A549 (cell line): ENCODE measurements at regions not wholly inside any gene's neighbourhood (a gene's known extent, or its start where the extent isn't known, plus 50 kb on each side); places are given as distances from the start of the nearest gene placed in this dataset.
A peak's percentile ranks its signal among the peaks of the same experiment; 100 is the strongest.

ENCODE experiments used
- ATAC-seq, 2 experiments: fragments of 200-7000 bp in 1 of 2; fragments of >200 bp in 1 of 2; cut with Nextera tagmentation in 1 of 2; cut with Tn5 transposase in 1 of 2; 3 replicates each; pipeline versions ENCODE4 v1.8.0 to v1.9.1; 2018 to 2020; ENCODE audit warnings: mild to moderate bottlenecking in 1 of 2, moderate library complexity in 1 of 2
- CTCF ChIA-PET: fragments of 300-600 bp; sonication (Branson Sonifier 250); formaldehyde crosslinking; extraction: SDS; loops from one replicate; lab custom pipeline; 2021; ENCODE audit warnings: antibody characterized with exemption, inconsistent platforms; lab: Yijun Ruan, JAX
- POLR2A ChIA-PET: fragments of 350-600 bp; formaldehyde crosslinking; extraction: SDS; loops from one replicate; lab custom pipeline; 2021; ENCODE audit warnings: antibody characterized with exemption, inconsistent platforms; lab: Yijun Ruan, JAX
- DNase-seq, 2 experiments: peaks; one replicate each; pipeline versions ENCODE4 v3.0.0 to v3.0.0-alpha.2; 2011 to 2016; ENCODE audit warnings: low read depth in 1 of 2, low spot score in 1 of 2
- FAIRE-seq: peaks from 2 replicates; lab custom pipeline; 2011; peaks lifted over from hg19 to GRCh38; lab: Jason Lieb, UNC
- H3K27ac ChIP-seq, 2 experiments: fragments of >200 bp; sonication (Bioruptor Twin); formaldehyde crosslinking; 3 replicates each; pipeline ENCODE4 v1.5.1; 2016 to 2017
- H3K4me1 ChIP-seq: fragments of >200 bp; sonication (Bioruptor Twin); formaldehyde crosslinking; 3 replicates; pipeline ENCODE4 v1.6.1; 2016
- H3K4me2 ChIP-seq: fragments of >200 bp; sonication (Bioruptor Twin); formaldehyde crosslinking; 3 replicates; pipeline ENCODE4 v1.6.1; 2016
- H3K4me3 ChIP-seq: fragments of >200 bp; sonication (Bioruptor Twin); formaldehyde crosslinking; 3 replicates; pipeline ENCODE4 v1.5.1; 2016
- H3K9me3 ChIP-seq: fragments of >200 bp; sonication (Bioruptor Twin); formaldehyde crosslinking; 3 replicates; pipeline ENCODE4 v1.6.1; 2016
- BHLHE40 ChIP-seq: IDR thresholded peaks from 2 replicates; pipeline ENCODE4 v1.6.1; 2012; ENCODE audit warnings: low read depth, low read length, inconsistent platforms
- CHD4 ChIP-seq: fragments of 200-600 bp; sonication (generic); IDR thresholded peaks from 2 replicates; pipeline ENCODE4 v1.6.1; 2016; ENCODE audit warnings: antibody characterized with exemption, mild to moderate bottlenecking, borderline replicate concordance
- FOXS1 ChIP-seq: fragments of 250-450 bp; sonication (Bioruptor Pico); IDR thresholded peaks from 2 replicates; pipeline ENCODE4 v1.5.0; 2020; ENCODE audit warnings: mild to moderate bottlenecking, moderate library complexity
- HMGXB4 ChIP-seq: fragments of 250-450 bp; sonication (Bioruptor Pico); IDR thresholded peaks from 2 replicates; pipeline ENCODE4 v1.5.0; 2021; ENCODE audit warnings: mild to moderate bottlenecking, moderate library complexity, borderline replicate concordance
- HOXB13 ChIP-seq: fragments of 250-450 bp; sonication (Bioruptor Pico); IDR thresholded peaks from 2 replicates; pipeline ENCODE4 v1.5.0; 2020; ENCODE audit warnings: low read depth, mild to moderate bottlenecking, moderate library complexity
- KDM1A ChIP-seq: fragments of 200-600 bp; sonication (generic); IDR thresholded peaks from 2 replicates; pipeline ENCODE4 v1.6.1; 2016; ENCODE audit warnings: low read depth, mild to moderate bottlenecking
- KDM5A ChIP-seq: fragments of 200-600 bp; sonication (generic); IDR thresholded peaks from 2 replicates; pipeline ENCODE4 v1.6.1; 2016; ENCODE audit warnings: antibody characterized with exemption, mild to moderate bottlenecking
- MAX ChIP-seq: IDR thresholded peaks from 2 replicates; pipeline ENCODE4 v1.6.1; 2012
- PHF8 ChIP-seq: fragments of 200-600 bp; sonication (generic); IDR thresholded peaks from 2 replicates; pipeline ENCODE4 v1.6.1; 2016; ENCODE audit warnings: low read depth, mild to moderate bottlenecking, antibody characterized with exemption, moderate library complexity, borderline replicate concordance
- POLR2A ChIP-seq: IDR thresholded peaks from 2 replicates; pipeline ENCODE4 v1.6.1; 2012; ENCODE audit warnings: mild to moderate bottlenecking, low read length
- POLR2AphosphoS2 ChIP-seq: conservative IDR thresholded peaks from 2 replicates; pipeline ENCODE4 v1.6.1; 2012; ENCODE audit warnings: low read length, improper control_type of control experiment, inconsistent platforms
- RNF2 ChIP-seq: fragments of 200-600 bp; sonication (generic); IDR thresholded peaks from 2 replicates; pipeline ENCODE4 v1.6.1; 2016; ENCODE audit warnings: low read depth, mild to moderate bottlenecking, antibody characterized with exemption, moderate library complexity, borderline replicate concordance
- TFCP2L1 ChIP-seq: fragments of 250-450 bp; sonication (Bioruptor Pico); IDR thresholded peaks from 2 replicates; pipeline ENCODE4 v1.5.0; 2021; ENCODE audit warnings: mild to moderate bottlenecking
- TP53 ChIP-seq: fragments of 250-450 bp; sonication (Bioruptor Pico); IDR thresholded peaks from 2 replicates; pipeline ENCODE4 v1.5.0; 2021; ENCODE audit warnings: mild to moderate bottlenecking, moderate library complexity
- ZC3H11A ChIP-seq: fragments of 450-650 bp; IDR thresholded peaks from 2 replicates; pipeline ENCODE4 v1.6.1; 2014; ENCODE audit warnings: antibody characterized with exemption, mild to moderate bottlenecking
- ZFP36 ChIP-seq: fragments of 450-650 bp; IDR thresholded peaks from 2 replicates; pipeline ENCODE4 v1.6.1; 2014; ENCODE audit warnings: borderline replicate concordance; ENCODE audit not compliant: partially characterized antibody
- ZSCAN20 ChIP-seq: fragments of 250-450 bp; sonication (Bioruptor Pico); IDR thresholded peaks from 2 replicates; pipeline ENCODE4 v1.8.0; 2022; ENCODE audit warnings: mild to moderate bottlenecking, moderate library complexity
- WGBS: methylation state at CpG from one replicate; pipeline ENCODE4 v1.1.6; 2017; ENCODE audit errors: missing lambda C conversion rate; 5-methylcytosine and 5-hydroxymethylcytosine counted together
- TF ChIP-seq, protein P1 (sequence below): fragments of 450-650 bp; IDR thresholded peaks from 2 replicates; pipeline ENCODE4 v1.6.1; 2014; ENCODE audit warnings: antibody characterized with exemption
- TF ChIP-seq, protein P2 (sequence below): IDR thresholded peaks from 2 replicates; pipeline ENCODE4 v1.6.1; 2012
- TF ChIP-seq, protein P3 (sequence below): fragments of 250-450 bp; sonication (Bioruptor Pico); IDR thresholded peaks from 2 replicates; pipeline ENCODE4 v1.5.0; 2020; ENCODE audit warnings: low read depth, mild to moderate bottlenecking, moderate library complexity
- TF ChIP-seq, protein P4 (sequence below): IDR thresholded peaks from 2 replicates; pipeline ENCODE4 v1.6.1; 2012; ENCODE audit warnings: low read depth, borderline replicate concordance

DNA sequence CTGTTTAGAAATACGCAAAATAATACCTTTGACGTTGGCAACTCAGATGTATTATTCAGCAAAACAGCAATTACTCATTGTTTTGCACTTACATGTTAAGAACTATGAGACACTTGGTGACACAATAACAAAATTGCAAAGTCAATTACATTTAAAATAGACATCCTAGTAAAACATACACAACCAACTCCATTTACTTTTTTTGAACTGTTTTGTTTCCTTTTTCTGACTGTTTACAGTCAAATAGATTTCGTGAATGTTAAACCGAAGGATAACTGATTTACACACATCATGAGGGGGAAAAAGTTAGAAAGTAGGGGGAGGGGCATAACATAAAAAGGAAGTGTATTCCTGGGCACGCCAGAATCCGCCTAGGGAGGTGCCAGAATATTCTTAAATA, 220.1 kb downstream of the MEF2C start:
- no peak for TF ChIP-seq PHF8
- no peak for TF ChIP-seq CHD4
- no peak for TF ChIP-seq HOXB13 (CRISPR knock-in tag)

GRCh38 chr5:88661806-88662207, 221.2 kb downstream of the MEF2C start:
- Histone ChIP-seq H3K4me2 (peak overlapping the region; percentile 81), H3K27ac (no peak overlapping the region), H3K9me3 (no peaks in the 10 kb centered on the region), H3K4me1 (no peaks in the 10 kb centered on the region; the same call in 2 of the 3 replicates), H3K4me3 (no peak overlapping the region)
- ChIA-PET POLR2A (no interaction called here), CTCF (no interaction called here)
- no peak for DNase-seq
- no peak for TF ChIP-seq ZFP36
- TF ChIP-seq FOXS1 (CRISPR knock-in tag), result no peak
- TF ChIP-seq ZC3H11A, result no peak
- TF ChIP-seq, protein P1, sequence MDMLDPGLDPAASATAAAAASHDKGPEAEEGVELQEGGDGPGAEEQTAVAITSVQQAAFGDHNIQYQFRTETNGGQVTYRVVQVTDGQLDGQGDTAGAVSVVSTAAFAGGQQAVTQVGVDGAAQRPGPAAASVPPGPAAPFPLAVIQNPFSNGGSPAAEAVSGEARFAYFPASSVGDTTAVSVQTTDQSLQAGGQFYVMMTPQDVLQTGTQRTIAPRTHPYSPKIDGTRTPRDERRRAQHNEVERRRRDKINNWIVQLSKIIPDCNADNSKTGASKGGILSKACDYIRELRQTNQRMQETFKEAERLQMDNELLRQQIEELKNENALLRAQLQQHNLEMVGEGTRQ, result no peak
- TF ChIP-seq HMGXB4 (CRISPR knock-in tag), result no peak
- TF ChIP-seq, protein P2, sequence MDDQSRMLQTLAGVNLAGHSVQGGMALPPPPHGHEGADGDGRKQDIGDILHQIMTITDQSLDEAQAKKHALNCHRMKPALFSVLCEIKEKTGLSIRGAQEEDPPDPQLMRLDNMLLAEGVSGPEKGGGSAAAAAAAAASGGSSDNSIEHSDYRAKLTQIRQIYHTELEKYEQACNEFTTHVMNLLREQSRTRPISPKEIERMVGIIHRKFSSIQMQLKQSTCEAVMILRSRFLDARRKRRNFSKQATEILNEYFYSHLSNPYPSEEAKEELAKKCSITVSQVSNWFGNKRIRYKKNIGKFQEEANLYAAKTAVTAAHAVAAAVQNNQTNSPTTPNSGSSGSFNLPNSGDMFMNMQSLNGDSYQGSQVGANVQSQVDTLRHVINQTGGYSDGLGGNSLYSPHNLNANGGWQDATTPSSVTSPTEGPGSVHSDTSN, result no peak
- no peak for TF ChIP-seq KDM5A
- TF ChIP-seq RNF2, result no peak
- no peak for TF ChIP-seq TFCP2L1 (CRISPR knock-in tag)
- no peak for TF ChIP-seq TP53
- TF ChIP-seq KDM1A, result no peak
- TF ChIP-seq POLR2AphosphoS2, result no peak
- TF ChIP-seq, all 56 proteins: peak for 0
- ATAC-seq (no peak), FAIRE-seq (no peak)
- WGBS, result 36% methylated on average over 2 of the region's 2 CpGs

More for the DNA sequence above, 220.1 kb downstream of the MEF2C start:
- ChIA-PET POLR2A (no interaction called here), CTCF (no interaction called here)
- no peak for FAIRE-seq
- ATAC-seq, result no peak
- Histone ChIP-seq H3K9me3 (no peaks in the 10 kb centered on the region), H3K27ac (no peak overlapping the region), H3K4me2 (no peak overlapping the region), H3K4me1 (no peaks in the 10 kb centered on the region; the same call in 2 of the 3 replicates), H3K4me3 (no peak overlapping the region)
- DNase-seq, result no peak
- 16% methylated on average over 6 of the region's 6 CpGs for WGBS

- ATAC-seq, result peak; percentile 98
- Histone ChIP-seq H3K9me3 (no peaks in the 10 kb centered on the region), H3K4me1 (no peaks in the 10 kb centered on the region; the same call in 2 of the 3 replicates), H3K4me3 (peak overlapping the region; percentile 43)
- ChIA-PET POLR2A (interaction anchor here (0.7 to 0.8 kb wide), 2 partner anchors 317 to 1248 kb away, joined by 3 read pairs; no protein-coding TSS in a partner anchor), CTCF (interaction anchor here (0.8 to 1.9 kb wide), 6 partner anchors 14 to 880 kb away, joined by 3 to 7 read pairs (median 5); no protein-coding TSS in a partner anchor)
- no peak for FAIRE-seq
- peak; percentile 84 to 87 for DNase-seq
- TF ChIP-seq BHLHE40 (no peak), MAX (peak; percentile 43; the same call in 1 of the 2 replicates), POLR2A (0 out of 2 replicates have a peak, but pooled peaks have one; percentile 12), TFCP2L1 (CRISPR knock-in tag) (no peak), ZSCAN20 (no peak)
- TF ChIP-seq, protein P3, sequence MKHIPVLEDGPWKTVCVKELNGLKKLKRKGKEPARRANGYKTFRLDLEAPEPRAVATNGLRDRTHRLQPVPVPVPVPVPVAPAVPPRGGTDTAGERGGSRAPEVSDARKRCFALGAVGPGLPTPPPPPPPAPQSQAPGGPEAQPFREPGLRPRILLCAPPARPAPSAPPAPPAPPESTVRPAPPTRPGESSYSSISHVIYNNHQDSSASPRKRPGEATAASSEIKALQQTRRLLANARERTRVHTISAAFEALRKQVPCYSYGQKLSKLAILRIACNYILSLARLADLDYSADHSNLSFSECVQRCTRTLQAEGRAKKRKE (CRISPR knock-in tag), result no peak
- TF ChIP-seq, protein P4, sequence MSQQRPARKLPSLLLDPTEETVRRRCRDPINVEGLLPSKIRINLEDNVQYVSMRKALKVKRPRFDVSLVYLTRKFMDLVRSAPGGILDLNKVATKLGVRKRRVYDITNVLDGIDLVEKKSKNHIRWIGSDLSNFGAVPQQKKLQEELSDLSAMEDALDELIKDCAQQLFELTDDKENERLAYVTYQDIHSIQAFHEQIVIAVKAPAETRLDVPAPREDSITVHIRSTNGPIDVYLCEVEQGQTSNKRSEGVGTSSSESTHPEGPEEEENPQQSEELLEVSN, result peak; percentile 27; the same call in 1 of the 2 replicates
- TF ChIP-seq, all 56 proteins: peak for 3
- peak overlapping the region in 1 of 2 experiments; percentile 67; a peak in 2 of 6 replicates for H3K27ac ChIP-seq
- H3K4me2 ChIP-seq, result peak overlapping the region; percentile 81
- WGBS, result 4% methylated on average over 16 of the region's 53 CpGs
These were observed 221.8 kb downstream of the MEF2C start for GRCh38 chr5:88660947-88661805.
